GM18499 (cell line): ENCODE measurements at regions not wholly inside any gene's neighbourhood (a gene's known extent, or its start where the extent isn't known, plus 50 kb on each side); places are given as distances from the start of the nearest gene placed in this dataset.
A peak's percentile ranks its signal among the peaks of the same experiment; 100 is the strongest.
"Not testable (repeated sequence)": the region's sequence is repeated elsewhere in the genome, so short reads cannot be mapped to it uniquely, and the experiment has no call there.

Experiments used
- ATAC-seq: cut with Tn5 transposase; IDR thresholded peaks from one replicate; pipeline ENCODE4 v1.9.1; 2021; ENCODE audit warnings: moderate number of reproducible peaks; ENCODE audit not compliant: insufficient read depth, unreplicated experiment

DNA sequence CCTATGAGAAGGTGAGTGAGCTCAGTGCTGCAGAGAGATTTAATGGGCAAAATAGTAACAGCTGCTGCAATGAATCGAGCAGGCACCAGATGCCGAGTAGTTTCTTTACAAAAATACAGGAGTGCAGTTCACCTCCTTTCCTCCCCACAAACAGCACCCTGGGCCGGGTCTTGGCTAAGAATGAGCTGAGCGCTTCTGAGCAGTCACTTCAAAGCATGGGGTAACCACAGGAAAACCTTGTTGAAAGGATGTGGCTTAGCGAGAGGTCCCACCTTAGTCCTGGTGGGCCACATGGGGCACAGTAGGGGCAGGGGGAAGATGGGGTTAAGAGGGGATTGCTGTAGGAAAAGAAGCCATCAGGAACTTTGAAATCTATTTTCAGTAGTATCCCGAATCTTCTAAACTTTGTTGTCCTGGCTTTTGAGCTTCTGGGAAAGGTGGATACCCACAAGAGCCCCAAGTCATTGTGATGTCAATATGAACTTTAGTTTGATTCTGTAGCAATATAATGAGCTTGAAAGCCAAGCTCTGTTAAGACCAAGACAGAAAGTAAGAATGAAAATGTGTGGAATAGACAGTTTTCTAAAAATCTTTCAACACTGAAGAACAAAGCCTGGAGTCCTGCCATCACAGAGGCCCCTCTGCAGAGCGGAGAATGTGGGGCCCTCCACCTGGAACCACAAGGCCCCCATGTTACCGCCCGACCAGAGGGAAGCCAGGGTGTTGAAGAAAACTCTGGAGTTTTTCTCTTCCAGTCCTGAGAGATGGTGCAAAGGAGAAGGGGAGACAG lies 101.0 kb upstream of the ZNF236 start:
- no peak for ATAC-seq

DNA sequence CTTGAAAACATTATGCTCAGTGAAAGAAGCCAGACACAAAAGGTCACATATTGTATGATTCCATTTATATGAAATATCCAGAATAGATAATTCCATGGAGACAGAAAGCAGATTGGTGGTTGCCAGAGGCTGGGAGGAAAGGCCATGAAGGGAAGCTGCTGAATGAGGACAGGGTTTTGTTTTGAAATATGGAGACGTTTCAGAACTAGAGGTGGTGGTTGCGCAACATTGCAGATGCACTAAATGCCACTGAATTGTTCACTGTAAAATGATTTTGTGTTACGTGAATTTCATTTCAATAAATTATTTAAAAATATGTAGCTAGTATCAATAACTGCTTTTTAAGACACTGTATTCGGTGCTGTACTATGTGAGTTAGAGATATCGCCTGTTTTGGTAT lies 101.7 kb upstream of the ZNF236 start:
- no peak for ATAC-seq

DNA sequence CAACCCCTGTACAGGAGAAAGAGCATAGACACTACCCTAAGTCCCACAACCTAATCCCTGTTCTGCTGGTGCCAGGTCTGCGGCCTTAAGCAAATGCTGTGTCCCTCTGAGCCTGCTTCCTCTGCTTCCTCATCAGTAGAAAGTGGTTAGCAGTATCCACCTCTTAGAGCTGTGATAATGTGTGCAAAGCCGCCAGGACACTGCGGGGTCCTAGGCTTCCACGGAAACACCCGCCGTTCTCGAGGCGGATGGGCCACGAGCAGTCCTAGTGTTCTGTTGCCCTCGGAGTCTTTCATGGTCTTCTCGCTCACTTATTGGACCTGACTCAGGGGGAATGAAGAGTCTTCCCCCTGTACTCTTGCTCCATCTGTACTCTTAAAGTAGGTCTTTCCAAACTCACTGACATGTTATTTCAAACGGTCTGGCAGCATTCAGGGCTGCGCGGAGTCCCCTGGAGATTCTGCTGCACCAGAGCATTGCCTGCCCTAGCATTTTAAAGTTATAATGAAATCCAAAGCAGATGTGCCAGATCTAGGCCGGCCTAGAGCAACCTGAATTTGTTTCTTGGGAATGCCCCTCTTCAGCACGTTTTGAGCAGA lies 107.2 kb upstream of the ZNF236 start:
- ATAC-seq, result no peak

DNA sequence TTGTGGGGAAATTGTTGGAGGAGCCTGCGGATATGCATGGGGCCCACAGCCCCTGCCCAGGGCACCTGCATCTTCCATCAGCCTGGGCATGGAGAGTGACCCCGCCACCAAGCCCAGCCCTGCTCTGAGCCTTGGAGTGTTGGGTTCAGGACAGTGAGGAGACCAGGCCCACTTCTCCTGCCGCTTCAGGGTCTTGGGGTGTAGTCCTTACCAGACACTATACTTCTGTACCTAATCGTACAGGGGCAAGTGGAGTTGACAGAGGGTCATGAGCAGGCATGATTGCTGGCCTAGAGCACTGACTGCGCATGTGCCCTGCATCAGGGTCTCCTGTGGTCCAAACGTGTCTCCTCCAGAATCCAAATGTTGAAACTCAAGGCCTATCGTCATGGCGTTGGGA lies 108.9 kb upstream of the ZNF236 start:
- ATAC-seq, result no peak

DNA sequence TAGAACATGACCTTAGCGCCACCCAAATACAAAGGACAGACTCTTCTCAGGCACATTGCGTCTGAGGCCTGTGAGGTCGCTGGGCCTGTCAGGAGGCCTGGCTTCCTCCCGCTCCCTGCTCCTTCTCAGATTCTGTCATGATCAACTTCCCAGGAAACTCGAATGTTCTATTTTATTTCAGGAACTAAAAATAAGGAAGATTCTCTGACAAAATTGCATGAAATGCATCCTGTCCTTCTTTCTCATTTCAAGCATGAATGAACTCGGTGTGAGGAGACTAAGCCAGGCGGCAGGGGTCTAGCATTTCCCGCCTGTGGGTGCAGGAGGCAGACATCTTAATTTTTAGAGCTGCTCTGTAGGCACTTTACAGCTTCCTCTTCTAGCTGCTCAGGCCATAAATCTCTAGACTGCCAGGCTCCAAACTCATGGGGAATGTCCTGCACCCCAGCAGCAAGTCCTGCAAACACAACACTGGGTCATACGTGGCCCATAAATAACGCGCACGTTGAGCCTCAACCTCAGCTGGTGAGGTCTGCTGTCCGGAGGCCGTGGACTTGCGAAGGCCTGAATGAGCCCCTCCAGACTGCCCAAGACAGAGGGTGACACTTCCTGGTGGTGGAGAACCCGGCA lies 109.7 kb upstream of the ZNF236 start:
- no peak for ATAC-seq

DNA sequence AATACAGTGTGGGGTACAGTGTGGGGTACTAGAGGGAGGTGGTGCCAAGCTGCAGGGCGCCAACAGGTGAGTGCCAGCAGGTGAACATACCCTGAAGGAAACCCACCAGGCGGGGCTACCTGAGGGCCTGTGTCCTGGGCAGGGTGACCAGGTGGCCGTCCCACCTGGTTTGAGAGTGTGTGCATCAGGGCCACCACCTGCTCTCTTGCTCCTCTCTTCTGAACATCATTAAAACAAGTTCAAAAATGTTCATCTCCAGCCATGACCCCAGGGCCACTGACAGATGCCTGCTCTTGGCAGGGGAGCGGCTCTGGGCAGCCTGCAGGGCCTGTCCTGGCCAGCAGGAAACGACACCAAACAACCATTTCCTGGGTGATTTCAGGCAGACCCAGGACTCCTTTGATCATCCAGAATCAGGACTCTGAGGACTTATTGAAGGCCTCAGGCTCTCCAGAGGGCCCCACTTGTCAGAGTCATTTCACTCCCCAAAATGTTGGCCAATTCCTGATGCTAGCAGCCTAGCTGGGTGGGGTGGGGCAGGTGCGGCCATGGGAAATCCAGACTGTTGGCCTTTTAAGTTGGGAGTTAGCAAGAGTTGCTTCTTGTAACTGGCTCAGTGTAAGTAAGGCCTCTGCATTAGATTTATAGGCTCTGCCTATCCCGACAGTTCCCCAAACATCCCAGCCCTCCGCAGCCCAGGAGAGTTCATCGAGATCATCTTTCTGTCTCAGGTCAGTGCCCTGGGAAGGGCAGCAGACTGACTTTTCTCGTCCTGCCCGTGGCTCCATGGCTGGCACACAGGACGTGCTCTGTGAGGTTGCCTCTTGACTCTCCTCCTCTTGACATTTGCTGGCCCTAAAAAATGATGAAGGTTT lies 111.5 kb upstream of the ZNF236 start:
- no peak for ATAC-seq

DNA sequence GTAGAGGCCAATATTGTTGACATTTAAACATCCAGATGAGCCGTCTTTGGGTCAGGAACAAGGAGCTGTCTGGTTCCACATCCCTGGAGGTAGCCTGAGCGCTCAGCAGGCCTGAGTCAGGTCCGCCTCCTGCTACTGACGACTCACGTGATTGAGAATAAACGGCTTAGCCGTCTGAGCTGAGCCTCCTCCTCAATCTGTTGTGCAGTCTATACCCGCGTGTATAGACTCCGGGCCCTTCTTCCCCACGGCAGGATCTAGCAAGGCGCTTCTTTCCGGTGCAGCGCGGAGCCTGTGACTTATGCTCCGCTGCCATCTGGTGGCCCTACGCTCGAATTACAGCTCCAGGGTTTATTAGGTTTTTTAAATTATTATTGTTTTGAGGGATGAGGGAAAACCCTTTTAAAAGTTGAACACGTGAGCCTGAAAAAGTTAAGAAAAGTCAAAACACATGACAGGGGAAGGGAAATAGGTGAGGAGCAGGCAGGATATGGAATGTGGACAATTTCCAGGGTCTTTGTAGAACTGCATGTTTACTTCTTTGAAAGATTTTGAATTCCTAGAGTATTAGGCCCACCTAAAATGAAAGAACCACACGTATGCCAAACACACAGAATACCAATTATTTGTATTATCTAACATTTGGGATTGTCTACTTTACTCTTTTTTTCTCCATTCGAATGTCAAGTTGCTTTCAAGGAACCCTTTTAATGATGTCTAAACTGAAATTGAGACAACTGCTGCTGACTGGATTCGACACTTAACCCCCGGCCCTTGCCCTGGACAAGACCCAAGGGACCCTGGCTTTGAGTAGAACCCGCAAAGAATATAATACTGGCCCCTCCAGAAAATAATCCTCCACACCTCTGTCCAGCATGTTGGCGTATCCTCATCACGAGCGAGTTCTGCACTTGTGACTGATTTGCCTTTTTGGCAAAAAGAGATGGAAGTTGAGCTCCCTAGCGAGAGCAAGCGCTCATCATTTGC lies 112.4 kb upstream of the ZNF236 start:
- ATAC-seq, result peak; percentile 86

DNA sequence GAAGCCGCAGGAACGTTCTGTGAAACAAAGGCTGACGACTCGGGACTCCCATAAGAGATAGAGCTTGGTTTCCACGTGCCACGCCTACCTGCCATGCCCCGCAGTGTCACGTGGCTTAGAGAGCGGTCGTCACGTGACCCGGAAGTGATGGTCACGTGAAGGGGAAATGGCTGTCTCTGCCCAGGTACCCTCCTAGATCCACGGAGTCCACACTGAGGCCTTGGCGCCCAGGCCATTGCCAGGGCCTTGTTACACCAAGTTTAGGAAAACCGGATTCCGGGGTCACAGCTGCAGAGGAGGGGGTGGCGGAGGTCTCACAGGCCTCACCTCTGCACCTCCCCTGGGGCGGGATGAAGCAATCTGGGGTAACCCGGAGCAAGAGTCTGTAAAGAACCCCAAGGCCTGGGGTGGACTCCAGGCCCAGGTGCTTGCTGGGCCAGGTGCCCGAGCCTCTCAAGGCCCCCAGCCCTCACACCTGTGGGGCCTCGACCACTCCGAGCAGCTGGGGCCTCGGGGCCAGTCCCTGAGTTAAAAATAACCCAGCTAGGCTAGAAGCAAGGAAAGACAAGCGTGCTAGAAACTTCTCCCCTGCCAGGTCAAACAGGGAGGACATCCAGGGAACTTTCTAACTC lies 113.5 kb upstream of the ZNF236 start:
- ATAC-seq, result no peak

DNA sequence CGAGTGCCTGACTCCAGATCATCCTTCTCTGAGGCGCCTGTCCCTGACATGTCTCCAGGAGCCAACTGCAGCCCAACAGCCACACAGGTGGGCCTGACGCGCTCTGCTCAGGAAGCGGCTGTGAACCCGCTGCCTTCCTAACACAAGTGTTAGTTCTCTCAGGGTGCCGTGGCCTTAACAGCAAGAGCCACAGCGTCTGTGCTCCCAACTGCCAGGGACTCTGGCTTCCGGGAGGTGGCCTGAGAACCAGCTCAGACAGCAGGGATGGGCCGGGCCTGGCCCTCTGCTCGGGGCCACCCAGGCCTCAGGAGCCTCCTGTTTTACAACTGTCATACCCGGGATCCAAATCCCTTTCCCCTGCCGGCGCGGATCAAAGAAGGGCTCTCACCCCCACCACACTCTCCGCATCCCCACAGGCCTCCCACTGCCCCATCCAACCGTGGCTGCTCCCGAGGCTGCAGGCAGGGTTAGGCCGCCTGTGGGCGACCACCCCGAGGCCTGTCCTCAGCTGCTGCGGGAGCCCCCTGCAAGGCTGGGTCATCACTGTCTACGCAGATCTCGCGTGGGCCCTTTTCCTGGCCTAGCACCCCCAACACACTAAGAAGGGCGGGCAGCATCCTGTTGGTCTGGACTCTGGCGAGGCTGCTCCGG lies 114.2 kb upstream of the ZNF236 start:
- no peak for ATAC-seq

DNA sequence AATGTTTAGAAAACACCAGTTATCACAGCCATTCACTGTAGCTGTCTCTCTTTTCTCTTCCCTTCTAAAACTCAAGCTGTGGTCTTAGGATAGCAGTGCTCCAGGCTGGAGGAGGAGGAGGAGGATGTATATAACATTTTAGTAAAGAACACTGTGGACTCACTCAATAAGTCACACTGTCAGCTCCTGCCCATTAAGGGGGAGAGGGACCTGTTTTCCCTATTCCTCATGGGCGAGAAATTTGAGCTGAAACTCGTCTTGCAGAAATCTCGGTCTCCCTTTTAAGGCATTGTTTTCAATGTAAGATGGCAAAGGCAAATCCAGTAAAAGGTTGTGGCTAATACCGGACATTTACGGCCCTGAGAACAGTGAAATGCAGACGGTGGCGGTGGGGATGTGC lies 114.8 kb upstream of the ZNF236 start:
- ATAC-seq, result no peak

DNA sequence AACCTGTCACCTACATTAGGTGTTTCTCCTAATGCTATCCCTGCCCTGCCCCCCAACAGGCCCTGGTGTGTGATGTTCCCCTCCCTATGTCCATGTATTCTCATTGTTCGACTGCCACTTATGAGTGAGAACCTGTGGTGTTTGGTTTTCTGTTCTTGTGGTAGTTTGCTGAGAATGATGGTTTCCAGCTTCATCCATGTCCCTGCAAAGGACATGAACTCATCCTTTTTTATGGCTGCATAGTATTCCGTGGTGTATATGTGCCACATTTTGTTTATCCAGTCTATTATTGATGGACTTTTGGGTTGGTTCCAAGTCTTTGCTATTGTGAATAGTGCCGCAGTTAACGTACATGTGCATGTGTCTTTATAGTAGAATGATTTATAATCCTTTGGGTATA lies 117.8 kb upstream of the ZNF236 start:
- not testable (repeated sequence) for ATAC-seq

DNA sequence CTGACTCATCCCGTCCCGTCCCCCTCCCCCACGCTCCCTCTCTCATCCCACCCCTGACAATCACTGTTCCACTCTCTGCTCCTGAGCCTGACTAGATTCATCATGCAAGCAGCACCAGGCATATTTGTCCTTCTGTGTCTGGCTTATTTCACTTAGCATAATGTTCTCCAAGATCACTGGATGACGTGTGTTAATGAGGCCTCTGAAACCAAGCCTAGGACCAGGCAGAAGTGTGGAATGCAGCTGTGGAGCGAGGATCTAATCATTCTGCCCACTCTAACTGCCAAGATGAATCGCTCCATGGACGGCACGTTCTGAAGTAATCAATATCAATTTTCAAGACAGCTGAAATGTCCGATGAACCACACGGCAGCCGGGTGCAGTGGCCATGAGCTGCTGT lies 122.4 kb upstream of the ZNF236 start:
- ATAC-seq, result no peak

DNA sequence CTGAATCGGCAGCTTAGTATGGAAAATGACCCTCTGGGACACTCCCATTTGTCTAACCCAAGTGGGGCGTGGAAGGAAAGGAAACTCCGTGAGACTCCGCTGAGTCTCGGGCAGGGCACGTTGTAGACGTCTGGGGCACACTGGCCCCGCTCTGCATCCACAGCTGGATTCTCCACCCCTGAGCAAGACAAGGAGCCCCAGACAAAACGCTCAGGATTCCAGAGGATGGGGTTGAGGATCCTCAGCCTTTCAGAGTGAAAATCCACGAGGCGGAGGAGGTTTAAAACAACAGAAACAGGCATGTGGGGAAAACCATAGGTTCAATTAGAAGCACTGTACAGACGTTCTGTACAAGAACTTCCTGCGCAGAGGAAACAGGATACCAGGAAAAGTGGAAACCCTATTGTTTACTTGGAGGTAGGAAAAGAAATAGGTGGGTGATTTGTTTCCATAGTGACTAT lies 124.9 kb upstream of the ZNF236 start:
- ATAC-seq, result no peak

DNA sequence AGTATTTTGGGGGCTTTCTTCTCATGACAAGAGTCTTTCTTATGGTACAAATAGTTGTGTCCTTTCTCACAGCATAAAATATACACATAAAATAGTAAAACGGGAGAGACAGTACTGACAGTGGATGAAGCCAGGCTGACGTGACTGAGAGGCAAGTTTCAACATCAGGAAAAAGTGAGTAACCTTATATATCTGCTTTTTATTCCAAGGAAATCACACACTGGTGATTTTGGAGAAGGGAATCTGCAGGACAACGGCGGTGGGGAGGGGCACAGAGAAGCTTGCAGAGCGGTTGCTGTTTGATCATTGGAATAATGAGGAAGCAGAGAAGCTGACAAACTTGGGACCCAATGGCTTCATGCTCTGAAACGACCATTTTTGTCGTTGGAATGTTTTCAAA lies 130.6 kb upstream of the ZNF236 start:
- ATAC-seq, result no peak

DNA sequence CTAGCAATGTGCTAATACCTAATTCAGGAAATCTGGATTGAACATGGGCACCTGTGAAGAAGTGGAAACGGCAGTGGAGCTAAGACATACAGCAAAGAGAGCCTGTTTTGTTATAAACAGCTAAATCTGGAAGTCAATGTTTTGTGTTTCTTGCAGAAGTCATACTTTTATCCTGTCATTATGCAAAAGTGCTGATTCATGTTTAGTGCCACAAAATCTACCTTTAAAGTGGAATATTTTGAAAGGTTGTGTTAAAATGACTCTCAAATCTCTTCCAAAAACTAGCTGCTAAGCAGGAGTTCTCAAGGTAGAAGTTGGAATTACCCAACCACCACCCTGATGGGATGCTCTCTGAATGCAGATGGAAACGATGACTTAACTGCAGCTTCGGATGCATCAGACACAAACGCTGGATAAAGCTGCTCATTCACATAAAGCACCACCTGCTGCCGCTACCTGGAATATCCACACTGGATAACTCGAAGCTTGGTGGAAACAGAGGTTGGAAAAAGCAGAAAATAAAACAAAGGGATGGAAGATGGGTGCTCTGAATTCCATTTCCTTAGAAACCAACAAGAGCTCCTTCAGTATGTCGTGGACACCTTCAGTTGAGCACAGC lies 132.6 kb upstream of the ZNF236 start:
- no peak for ATAC-seq

DNA sequence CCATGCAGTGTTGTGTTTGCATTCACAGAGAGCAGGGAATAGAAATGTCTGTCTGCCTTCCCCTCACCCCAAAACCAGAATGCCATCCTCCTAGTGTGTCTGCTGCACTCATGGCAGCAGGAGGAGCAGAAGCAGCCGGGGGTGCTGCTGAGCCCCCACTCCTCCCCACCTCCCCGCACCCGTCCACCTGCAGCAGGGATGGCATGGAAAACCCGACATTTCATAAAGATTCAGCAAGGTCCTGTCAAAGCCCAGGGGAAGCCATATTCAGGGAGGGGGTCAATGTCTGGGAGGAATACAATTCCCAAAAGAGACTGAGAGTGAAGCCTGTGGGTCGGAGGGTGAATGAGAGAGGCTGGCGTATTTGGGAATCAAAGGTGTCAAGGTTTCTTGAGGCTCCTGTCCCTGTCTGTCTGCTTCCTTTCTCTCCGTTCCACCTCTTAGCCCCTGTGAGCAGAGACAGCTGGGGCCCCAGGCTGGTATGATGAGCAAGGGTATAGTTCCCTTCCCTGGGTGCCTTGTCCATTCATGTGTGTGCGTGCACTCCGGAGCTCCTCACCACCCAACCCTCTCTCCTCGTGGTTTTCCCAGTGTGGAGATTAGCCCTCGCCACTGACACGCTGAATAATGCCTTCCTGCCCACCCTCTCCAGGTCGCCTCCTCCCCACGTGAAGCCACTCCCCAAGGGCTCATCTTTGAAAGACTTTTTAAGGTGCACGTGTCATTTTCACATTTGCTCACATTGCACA lies 133.5 kb upstream of the ZNF236 start:
- ATAC-seq, result no peak

DNA sequence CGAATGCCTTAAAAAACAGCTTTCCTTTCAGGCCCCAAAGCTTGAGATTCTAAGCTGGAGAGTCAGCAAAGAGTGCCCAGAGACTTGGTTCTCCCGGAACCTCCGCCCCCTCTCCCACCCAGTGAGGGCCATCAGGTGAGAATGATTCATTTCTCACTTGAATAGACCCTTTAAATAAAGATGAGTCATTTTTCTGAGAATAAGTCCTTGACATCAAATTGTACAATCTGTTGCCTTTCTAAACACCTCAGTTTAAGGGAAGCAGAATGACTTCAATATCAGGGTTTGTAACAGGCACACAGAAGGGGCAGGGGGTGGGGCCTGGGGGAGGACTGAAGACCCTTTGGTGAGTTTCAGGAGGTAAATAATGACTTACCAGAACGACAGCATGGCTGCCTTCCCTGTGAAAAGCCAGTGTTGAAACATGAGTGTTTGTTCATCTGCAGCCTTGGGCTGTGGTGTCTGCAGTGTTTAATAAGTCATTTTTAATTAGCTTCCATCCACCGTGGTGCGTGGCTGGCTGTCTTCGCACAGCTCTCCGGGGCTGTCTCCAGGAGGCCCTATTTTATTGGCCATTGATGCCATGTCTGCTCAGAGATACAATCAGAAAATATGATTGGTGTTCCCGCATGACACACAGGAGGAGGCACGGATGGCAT lies 134.9 kb upstream of the ZNF236 start:
- ATAC-seq, result no peak
